Globus pallidus (tissue), 1 donor: ENCODE measurements at regions not wholly inside any gene's neighbourhood (a gene's known extent, or its start where the extent isn't known, plus 50 kb on each side); places are given as distances from the start of the nearest gene placed in this dataset.
"Not testable (repeated sequence)": the region's sequence is repeated elsewhere in the genome, so short reads cannot be mapped to it uniquely, and the experiment has no call there.

Experiments used
- DNase-seq: peaks from one replicate; pipeline ENCODE4 v3.0.0-alpha.2; 2015; ENCODE audit warnings: low spot score

DNA sequence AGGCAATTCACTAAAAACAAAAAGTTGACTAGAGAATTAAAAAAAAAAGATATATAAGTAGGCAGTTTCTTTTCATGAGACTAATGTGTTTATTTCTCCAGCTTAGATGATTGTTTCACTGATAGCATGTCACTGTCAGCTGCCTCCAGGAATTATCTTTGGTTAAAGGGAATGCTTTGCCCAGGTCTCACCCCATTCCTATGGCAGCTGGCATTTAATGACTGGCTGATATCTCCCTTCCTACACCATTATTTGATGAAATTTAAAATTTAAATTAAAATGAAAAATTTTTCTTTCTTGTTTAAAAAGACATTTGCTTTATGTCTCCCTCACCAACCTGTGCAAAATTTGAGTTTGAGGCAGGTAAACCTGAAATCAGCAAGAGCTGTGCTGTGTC, 214.5 kb upstream of the PRSS1 start:
- DNase-seq: no peak

DNA sequence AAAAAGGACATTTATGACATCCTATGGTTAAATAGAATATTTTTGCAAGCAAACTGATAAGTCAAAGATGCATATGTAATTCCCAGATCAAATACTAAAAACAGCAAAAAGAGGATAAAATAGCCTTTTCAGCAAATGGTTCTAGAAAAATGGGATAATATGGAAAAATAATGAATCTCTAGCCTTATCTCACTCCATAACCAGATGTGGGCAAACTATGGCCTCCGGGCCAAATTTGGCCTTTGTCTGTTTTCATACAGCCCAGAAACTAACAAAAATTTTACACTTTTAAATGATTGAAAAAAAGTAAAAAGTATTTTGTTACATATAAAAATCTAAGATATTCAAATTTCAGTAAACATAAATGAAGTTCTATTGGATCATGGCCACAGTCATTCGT, 215.4 kb upstream of the PRSS1 start:
- DNase-seq: no peak

DNA sequence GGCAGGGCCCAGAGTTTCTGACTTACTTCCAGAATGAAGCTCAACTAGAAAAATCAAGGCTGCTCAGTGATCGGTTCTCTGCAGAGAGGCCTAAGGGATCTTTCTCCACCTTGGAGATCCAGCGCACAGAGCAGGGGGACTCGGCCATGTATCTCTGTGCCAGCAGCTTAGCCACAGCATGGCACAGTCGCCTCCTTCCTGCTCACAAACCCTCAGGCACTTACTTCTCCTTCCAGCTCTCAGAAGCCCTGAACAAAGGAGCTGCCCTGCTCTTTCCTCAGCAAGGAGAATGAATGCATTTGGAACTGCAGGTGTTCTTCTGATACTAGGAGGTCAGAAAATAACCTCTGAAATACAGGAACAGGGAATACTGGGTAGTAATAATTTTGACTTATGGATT, 219.7 kb upstream of the PRSS1 start:
- no peak for DNase-seq

DNA sequence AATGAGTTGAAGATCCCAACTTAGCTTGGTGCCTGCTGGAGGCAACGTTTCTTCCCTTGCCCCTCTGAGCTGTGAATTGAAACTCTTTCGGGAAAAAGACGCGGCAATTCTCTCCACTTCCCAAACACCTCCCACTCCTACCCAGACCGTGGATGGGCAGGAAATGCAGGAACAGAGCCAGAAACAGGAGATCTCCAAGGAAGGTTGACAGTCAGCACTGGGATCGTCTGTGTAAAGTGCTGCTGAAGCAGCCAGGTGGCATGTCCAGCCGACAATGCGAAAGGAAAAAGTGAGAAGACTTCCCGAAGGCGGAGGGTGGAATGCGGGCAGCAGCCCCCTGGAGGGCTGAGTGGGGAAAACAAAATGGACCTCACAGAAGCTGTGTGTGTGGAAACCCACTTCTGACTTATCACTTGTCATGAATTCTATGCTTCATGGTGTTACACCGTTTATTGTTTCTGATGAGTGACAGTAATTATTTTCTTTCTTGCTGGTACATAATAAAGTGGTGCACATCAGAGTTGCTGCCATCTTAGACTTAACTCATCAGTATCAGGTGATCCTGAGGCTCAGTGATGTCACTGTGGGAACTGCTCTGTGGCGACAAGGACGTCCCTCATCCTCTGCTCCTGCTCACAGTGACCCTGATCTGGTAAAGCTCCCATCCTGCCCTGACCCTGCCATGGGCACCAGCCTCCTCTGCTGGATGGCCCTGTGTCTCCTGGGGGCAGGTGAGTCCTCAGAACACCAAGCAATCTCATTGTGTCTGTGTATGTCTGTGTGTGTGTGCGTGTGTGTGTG, 220.5 kb upstream of the PRSS1 start:
- DNase-seq: no peak

DNA sequence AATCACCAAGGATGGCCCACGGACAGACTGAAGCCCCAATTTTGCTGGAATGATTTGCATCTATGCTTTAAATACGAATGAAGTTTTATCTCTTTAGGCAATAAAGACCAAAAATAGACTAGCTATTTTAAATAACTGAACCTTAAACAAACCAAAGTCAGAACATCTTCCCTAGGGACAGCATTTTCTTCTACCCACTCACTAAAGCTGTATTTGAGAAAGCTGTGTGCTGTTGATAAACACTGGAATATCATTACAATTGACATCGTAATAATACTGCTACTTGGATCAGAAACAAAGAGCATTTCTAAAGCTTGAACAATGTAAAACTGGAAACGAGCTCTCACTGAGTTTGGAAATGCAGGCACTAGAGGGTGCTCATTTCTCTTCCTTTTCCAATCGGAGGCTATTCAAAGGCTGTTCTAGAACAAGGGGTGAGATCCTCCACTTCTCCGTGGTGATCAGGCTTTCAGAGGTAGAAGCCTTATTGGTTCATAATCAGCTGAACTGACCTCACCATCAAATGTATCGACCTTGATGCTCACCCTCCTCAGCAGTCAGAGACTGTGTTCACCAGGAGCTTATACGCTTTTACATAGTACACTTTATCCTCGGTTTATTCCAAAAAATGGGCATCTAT, 225.3 kb upstream of the PRSS1 start:
- no peak for DNase-seq

DNA sequence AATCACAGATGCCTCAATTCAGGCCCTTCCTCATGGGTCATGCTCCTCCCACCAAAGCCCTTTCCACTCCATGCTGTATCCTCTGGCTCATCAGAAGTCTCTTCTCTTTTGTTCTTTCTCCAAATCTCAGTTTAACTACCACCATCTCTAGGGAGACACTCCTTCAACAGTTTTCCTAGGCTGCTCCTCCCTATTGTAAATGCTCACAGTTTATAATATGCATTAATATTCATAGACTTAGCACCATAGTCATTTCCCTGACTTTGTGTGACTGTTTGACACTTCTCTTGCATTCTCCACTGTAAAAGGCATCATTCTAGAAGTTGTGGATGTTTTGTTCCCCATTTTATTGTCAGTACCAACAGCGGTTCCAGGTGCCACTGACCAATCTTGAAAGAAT, 226.5 kb upstream of the PRSS1 start:
- DNase-seq: no peak

DNA sequence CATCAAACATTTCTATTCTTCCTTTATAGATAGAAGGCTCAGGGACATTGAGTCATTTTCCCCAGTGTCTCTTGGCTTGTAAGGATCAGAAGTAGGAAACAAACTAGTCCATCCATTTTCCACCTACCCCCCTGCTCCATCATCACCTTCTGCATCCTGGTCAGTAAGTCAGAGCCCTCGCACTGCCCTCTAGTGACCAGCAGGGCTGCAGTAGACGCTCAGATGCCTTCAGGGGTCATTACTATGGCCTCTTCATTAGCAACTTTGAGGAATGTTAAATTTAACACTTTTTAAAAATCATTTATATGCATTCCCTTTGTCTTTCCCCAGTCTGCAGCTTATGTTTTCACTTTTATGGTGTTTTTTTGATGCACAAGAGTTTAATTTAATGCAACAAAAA, 228.4 kb upstream of the PRSS1 start:
- DNase-seq: not testable (repeated sequence)

DNA sequence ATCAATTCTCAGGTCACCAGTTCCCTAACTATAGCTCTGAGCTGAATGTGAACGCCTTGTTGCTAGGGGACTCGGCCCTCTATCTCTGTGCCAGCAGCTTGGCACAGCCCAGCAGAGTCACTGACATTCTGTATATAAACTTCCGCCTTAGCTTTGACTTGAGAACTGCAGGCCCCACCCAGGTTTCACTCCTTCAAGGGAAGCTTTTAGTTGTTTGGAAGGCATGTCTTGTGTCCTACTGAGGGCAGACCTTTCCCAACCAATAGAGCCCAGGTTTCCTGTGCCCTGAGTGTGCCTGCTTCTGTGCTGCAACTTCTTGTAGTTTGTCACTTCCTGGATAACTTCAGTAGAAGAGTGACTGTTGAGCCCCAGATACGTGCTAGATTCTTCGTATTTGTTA, 228.8 kb upstream of the PRSS1 start:
- DNase-seq: not testable (repeated sequence)

DNA sequence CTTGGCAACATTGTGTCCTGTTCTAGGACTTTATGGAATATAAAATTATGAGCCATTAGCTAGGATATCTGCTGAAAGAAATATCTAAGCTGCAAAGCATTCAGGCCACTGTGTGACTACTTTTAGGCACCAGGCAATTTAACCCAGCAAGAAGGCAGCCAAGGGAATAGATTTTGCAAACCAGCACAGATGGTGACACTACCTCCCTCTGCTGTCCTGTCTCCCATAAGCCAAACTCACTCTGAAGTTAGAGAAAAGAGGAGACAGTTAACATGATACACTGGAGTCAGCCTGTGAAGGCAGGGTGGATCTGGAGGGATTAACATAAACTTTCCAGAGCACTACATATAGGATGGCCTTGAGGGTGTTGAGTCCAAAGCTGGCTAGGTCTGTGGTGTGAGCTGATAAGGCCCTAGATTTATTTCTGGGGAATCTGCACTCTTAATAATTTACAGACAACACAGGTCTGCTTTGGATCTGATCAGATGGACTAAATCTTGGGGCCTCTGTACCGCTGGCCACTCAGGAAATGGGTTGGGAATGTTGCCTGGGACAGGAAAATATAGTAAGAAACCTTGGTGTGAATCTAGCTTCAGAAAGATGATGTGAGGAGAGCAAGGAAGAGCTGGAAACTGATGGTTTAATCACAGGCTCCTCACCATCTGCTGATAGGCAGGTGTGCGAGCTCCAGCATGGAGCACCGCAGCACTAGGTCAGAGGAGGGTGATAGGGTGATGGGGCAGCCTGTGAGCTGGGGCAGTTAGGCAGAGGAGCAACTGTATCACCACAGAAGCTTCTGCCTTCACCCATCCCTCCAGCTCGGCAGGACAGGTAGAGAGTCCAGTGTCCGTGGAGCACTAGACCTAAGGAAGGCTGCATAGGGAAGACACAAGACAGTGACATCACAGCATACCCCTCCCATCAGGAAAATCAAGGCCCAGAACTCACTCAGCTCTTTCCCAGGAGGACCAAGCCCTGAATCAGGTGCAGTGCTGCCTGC, 229.9 kb upstream of the PRSS1 start:
- no peak for DNase-seq

DNA sequence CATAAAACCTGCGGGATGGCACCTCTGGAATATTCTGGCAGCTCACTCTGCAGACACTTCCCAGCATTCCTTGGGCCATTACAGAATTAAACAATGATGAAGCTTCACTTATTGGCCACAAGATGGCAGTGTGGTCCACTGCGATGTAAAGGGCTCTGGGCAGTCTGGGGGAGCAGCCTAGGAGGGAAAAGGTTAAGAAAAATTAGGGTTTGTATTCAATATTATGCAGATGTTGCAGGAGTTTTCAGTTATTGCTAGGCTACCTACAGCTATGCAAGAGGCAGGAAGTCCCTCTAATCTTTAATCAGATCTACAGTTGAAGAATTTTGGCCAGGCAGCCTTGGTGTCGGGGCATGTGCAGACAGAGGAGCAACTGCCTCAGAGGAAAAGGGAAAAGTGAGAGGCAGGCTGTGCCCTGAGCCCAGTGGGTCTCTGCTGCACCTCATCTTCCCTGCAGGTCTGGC, 233.2 kb upstream of the PRSS1 start:
- peak; percentile 77 for DNase-seq

DNA sequence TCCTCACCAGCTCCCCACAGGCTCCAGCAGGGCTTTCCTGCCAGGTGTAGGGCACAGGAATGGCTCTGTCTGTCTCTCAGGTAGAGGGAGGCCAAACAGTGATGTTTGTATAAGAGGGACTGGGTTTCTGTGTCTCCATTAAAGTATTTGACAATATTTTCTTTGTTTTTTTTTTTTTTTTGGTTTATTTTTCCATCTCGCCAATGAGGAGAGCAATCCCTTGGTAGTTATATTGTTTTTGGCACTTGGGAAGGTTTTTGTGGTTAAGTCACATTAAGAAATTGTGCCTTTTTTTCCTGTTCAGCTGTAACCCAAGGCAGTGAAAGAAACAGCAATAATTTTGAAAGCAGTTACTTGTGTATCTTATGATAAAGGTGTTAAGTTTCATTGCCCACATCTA, 234.6 kb upstream of the PRSS1 start:
- not testable (repeated sequence) for DNase-seq

DNA sequence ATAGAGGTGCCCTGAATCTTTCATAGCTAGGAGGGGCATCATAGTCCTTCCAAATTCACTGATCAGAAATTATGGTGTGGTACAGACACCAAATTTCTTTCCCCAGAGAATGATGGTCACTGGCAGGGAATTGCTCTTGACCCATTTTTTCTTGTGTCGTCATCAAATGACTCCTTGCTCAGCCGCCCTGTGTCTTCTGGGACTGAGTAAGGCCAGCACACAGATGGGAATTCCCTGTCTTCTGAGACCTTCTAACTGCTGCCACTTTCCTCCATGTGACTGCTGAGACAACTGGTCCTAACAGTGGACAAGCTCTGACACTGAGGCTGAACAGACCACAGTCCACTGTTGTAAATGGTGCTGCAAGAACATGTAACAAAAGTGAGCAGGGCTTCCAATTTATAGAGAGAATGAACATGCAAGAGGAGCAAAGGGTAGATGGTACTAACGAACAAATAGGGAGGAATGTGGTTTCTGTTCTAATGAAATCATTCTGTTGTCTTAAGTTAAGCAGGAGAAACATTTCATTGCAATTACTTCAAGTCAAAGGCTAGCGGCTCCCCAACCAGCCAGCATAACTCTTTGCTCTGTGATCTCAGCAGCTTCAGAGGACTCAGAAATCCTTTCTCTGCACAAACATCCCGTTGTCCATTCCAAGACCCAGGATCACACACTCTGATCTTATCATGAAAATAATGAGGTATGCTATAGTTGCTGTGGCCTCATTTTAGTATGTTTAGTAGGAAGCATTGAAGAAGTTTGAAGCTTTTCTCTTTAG, 235.9 kb upstream of the PRSS1 start:
- no peak for DNase-seq

DNA sequence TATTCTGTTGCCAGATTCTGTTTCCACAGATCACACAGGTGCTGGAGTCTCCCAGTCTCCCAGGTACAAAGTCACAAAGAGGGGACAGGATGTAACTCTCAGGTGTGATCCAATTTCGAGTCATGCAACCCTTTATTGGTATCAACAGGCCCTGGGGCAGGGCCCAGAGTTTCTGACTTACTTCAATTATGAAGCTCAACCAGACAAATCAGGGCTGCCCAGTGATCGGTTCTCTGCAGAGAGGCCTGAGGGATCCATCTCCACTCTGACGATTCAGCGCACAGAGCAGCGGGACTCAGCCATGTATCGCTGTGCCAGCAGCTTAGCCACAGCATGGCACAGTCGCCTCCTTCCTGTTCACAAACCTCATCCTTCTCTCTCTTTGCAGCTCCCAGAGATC, 237.5 kb upstream of the PRSS1 start:
- DNase-seq: no peak

DNA sequence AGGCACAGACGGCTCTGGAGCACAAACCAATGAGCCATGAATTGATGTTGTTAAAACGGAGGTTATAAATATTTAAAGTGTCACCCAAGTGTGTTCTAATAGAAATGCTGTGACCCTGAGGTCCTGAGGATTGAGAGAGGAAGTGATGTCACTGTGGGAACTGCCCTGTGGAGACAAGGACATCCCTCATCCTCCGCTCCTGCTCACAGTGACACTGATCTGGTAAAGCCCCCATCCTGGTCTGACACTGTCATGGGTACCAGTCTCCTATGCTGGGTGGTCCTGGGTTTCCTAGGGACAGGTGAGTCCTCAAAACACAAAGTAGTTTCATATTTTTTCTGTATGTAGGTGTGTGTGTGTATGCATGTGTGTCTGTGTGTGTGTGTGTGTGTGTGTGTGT, 237.9 kb upstream of the PRSS1 start:
- no peak for DNase-seq

DNA sequence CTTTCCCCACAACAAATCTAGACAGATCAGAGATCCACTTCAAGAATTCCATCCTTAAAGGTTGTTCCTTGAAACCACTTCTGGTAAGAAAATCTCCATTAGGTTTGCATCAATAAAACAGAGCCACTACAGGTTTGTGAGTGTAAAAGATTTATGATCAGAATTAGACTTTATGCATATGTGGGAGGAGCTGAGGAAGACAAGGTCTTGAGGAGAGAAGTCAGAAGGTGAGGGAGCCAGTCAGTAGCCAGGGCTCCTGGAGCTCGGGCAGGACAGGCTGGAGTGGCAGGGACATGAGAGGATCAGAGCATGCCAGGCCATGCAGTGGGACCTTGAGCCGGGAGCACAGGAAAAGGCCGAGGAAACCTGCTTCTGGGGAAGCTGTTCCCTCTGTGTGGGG, 240.0 kb upstream of the PRSS1 start:
- not testable (repeated sequence) for DNase-seq

DNA sequence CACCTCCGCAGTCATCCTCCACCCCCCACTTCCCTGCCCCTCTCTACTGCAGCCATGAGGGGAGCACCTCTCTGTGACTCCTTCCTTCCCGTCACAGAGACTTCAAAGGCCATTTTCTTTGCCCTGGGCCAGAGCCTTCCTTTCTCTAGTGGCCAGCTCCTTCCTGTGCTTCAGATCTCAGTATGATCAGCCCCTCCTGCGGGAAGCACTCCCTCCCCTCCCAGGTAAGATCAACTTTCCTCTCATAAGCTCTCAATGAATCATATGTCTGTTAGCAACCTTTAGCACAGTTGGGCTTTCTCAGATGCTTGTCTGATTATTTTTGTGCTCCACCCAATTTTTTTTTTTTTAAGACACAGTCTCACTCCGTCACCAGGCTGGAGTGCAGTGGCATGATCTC, 241.0 kb upstream of the PRSS1 start:
- no peak for DNase-seq

DNA sequence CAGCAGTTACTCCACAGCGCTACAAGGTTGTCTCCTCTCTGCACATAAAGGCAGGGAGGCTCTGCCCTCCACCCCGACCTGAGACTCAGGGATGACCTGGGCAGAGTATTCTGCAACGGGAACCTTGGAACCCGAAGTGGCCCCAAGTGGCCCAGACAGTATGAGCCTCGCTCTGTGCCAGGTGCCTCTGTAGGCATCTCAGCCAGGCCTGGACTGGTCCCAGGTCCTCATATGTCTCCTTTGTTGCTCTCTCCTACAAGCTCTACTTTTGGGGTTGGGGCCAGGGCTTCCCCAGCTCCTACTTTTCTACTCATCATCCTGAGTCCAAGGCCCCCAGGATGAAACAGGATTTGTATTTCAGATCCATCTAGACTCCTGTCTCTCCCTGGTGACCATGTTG, 241.5 kb upstream of the PRSS1 start:
- DNase-seq: no peak

DNA sequence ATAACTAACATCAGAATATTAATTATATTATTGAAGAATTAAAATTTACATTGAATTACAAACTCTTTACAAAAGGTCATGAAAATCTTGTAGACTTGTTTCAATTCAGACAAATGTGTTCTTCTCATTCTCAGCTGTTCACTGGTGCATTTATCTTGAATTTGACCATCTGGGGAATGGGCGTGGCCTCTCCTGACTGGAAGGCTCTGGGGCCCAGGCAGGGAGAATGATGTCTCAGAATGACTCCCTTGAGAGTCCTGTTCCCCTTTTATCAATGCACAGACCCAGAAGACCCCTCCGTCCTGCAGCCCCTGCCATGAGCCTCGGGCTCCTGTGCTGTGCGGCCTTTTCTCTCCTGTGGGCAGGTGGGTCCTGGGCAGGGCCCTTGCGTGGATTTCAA, 242.2 kb upstream of the PRSS1 start:
- DNase-seq: not testable (repeated sequence)

DNA sequence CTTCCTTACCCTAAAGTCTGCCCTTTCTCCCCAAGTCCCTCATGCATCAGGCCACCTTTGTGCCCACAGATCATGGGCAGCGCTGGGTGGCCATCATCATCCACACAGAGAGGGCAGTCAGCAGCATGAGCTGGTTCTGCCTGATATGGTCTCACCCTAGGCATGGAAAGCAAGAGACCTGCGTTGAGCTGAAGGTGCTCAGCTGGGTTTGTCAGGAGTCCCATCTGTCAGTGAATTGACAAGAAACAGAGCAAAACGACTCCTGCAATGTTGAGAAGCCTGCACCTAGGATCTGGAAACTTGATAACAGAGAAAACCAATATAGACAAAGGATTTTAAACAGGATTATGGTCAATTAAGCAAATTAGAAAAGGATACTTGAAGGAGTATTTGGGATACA, 242.7 kb upstream of the PRSS1 start:
- no peak for DNase-seq

DNA sequence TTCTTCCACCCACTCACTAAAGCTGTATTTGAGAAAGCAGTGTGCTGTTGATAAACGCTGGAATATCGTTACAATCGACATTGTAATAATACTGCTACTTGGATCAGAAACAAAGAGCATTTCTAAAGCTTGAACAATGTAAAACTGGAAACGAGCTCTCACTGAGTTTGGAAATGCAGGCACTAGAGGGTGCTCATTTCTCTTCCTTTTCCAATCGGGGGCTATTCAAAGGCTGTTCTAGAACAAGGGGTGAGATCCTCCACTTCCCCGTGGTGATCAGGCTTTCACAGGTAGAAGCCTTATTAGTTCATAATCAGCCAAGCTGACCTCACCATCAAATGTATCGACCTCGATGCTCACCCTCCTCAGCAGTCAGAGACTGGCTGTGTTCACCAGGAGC, 245.3 kb upstream of the PRSS1 start:
- not testable (repeated sequence) for DNase-seq

DNA sequence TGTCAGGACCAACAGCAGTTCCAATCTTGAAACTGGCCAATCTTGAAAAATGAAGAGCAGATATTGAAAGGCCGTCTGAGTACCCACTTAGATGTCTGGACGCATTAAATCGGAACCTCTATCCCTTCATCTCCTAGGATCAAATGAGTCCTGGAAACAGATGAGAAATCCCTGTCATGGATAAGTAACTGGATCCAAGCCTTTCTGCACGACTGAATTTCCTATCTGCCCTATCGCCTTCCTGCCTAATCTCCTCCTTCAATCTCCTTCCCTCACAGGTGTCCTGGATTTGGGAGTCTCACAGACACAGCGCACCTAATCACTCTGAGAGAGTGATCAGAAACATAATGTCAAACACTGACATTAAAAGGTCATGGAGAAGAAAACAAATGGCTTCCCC, 245.2 kb upstream of the PRSS58 start:
- no peak for DNase-seq

DNA sequence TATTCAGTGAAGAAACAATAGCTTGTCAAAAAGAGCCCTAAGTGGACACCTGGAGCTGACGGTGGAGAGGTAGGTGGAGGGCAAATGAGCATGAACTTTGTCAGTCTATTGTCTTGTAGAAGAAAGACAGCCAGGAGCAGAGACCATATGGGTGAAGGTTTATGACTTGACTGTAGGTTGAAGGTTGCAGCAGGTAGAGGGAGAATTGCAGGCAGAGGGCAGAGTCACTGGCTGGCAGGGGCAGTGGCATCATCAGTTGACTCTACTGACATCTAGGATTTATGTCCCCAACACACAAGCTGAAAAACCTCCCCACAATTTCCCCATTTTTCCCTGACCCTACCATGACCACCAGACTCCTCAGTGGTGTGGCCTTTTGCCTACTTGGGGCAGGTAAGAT, 243.6 kb upstream of the PRSS58 start:
- DNase-seq: no peak
